Neuron (in vitro differentiated cells): ENCODE measurements at regions not wholly inside any gene's neighbourhood (a gene's known extent, or its start where the extent isn't known, plus 50 kb on each side); places are given as distances from the start of the nearest gene placed in this dataset.

Experiments
- H2AFZ ChIP-seq: one replicate; pipeline ENCODE4 v1.6.1; 2013; ENCODE audit warnings: low read depth, mild to moderate bottlenecking, inconsistent platforms, low read length, moderate library complexity
- H3K27me3 ChIP-seq: one replicate; pipeline ENCODE4 v1.6.1; 2013; ENCODE audit warnings: low read length; ENCODE audit not compliant: insufficient read depth
- H3K36me3 ChIP-seq: one replicate; pipeline ENCODE4 v1.6.1; 2013; ENCODE audit warnings: low read length; ENCODE audit not compliant: insufficient read depth
- H3K4me1 ChIP-seq: one replicate; pipeline ENCODE4 v1.6.1; 2013; ENCODE audit warnings: low read length; ENCODE audit not compliant: insufficient read depth
- H3K4me3 ChIP-seq: 2 replicates; pipeline ENCODE4 v1.5.1; 2013; ENCODE audit warnings: mild to moderate bottlenecking, low read length, moderate library complexity
- H3K9me3 ChIP-seq: one replicate; pipeline ENCODE4 v1.6.1; 2013; ENCODE audit warnings: low read length

GRCh38 chr2:147756069-147756468, 88.8 kb upstream of the ACVR2A start:
- Histone ChIP-seq H2AFZ (no peak overlapping the region), H3K4me1 (no peaks in the 10 kb centered on the region), H3K27me3 (no peaks in the 10 kb centered on the region), H3K4me3 (no peak overlapping the region), H3K9me3 (no peaks in the 10 kb centered on the region), H3K36me3 (no peaks in the 10 kb centered on the region)

DNA sequence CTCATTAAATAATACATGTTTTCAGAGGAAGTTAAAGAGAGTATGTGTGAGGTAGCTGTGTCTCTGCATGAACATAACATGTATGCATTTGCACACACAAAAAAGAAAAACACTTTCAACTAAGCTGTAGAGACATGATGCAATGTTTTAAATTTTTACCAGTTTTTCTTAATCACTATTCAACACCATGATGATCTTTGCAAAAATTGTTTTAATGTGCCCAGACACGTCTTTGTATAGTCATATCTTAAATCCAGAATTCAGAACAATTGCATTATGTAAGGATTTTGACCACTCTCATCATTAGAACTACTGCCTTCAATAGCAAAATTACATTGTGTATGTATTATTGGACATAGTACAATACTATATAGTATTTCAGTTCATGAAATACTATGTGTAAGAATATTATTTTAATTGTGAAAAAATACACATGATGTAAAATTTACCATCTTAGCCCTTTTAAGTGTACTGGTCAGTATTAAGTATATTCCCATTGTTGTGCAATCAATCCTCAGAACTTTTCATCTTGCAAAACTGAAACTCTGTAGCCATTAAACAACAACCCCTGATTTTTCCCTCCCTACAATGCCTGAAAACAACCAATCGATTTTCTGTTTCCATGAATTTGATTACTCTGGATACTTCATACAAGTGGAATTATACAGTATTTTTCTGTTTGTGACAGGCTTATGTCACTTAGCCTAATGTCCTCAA, 104.5 kb upstream of the ACVR2A start:
- no peaks in the 10 kb centered on the region for H3K36me3 ChIP-seq
- no peaks in the 10 kb centered on the region for H3K27me3 ChIP-seq
- no peaks in the 10 kb centered on the region for H3K9me3 ChIP-seq
- no peak overlapping the region for H3K4me3 ChIP-seq
- no peak overlapping the region for H2AFZ ChIP-seq
- no peaks in the 10 kb centered on the region for H3K4me1 ChIP-seq

GRCh38 chr2:147739508-147739907, 105.3 kb upstream of the ACVR2A start:
- H3K9me3 ChIP-seq = no peaks in the 10 kb centered on the region
- H3K36me3 ChIP-seq = no peaks in the 10 kb centered on the region
- no peak overlapping the region for H3K4me3 ChIP-seq
- H3K4me1 ChIP-seq = no peaks in the 10 kb centered on the region
- no peak overlapping the region for H2AFZ ChIP-seq
- no peaks in the 10 kb centered on the region for H3K27me3 ChIP-seq

GRCh38 chr2:147718831-147719230, 126.0 kb upstream of the ACVR2A start:
- no peaks in the 10 kb centered on the region for H3K36me3 ChIP-seq
- no peaks in the 10 kb centered on the region for H3K27me3 ChIP-seq
- no peak overlapping the region for H3K4me3 ChIP-seq
- no peaks in the 10 kb centered on the region for H3K9me3 ChIP-seq
- no peaks in the 10 kb centered on the region for H3K4me1 ChIP-seq
- no peak overlapping the region for H2AFZ ChIP-seq

DNA sequence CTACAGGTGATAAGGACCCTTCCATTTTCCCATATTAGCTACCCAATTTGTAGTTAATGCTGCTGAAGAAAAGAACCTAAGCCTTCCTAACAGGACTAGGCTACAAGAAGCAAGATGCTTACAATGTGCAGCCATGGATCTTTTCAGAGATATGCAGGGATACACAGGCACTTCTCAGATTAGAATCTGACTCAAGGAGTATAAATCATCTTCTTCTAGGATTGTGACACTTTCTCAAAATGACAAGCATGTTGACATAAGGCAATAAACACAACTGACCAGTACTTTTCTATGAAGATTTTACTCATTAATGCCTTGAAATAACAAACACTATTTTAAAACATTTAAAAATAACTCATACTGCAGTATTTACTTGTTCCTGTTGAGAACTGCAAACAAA, 127.9 kb upstream of the ACVR2A start:
- Histone ChIP-seq H2AFZ (no peak overlapping the region), H3K4me1 (no peaks in the 10 kb centered on the region), H3K36me3 (no peaks in the 10 kb centered on the region), H3K9me3 (no peaks in the 10 kb centered on the region), H3K4me3 (no peak overlapping the region), H3K27me3 (no peaks in the 10 kb centered on the region)

DNA sequence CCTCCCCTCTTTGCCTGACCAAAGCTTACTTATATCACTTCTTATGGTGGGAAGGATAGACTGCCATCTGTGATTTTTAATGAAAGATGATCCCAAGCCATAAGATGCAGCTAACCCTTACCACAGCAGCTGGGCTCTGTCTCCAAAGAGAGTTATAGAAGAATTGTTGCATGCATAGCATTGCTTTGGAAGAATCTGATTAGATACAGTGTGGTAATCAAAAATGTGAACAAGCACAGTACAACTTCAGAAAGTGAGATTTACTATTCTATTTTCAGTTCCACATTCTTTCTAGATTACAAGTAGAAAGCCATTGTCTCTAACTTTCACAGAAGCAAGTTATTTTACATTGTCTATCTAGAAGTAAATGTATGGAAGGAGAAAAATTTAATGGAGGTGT, 129.0 kb upstream of the ACVR2A start:
- Histone ChIP-seq H3K4me3 (no peak overlapping the region), H3K27me3 (no peaks in the 10 kb centered on the region), H3K36me3 (no peaks in the 10 kb centered on the region), H3K9me3 (no peaks in the 10 kb centered on the region), H3K4me1 (no peaks in the 10 kb centered on the region), H2AFZ (no peak overlapping the region)

GRCh38 chr2:147714582-147714981, 130.2 kb upstream of the ACVR2A start:
- H3K27me3 ChIP-seq = no peaks in the 10 kb centered on the region
- no peaks in the 10 kb centered on the region for H3K36me3 ChIP-seq
- no peak overlapping the region for H3K4me3 ChIP-seq
- no peaks in the 10 kb centered on the region for H3K9me3 ChIP-seq
- H2AFZ ChIP-seq = no peak overlapping the region
- no peaks in the 10 kb centered on the region for H3K4me1 ChIP-seq

DNA sequence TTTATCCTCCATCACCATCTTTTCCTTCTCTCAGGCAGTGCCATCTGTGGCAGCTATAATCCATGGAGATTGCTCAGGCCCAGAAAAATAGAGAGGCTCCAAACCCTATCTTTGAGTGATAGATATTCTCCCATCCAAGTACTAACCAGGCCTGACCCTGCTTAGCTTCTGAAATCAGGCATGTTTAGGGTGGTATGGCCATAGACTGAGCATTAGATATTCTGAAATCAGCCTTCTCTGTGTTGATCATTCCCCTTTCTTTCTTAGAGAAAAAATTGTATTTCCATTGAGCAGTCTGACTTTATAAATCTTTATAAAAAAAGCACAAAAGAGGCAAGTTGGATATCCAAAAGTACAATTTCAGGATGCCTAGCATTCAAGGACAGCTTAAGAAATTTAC, 131.5 kb upstream of the ACVR2A start:
- H2AFZ ChIP-seq = no peak overlapping the region
- no peaks in the 10 kb centered on the region for H3K27me3 ChIP-seq
- H3K9me3 ChIP-seq = no peaks in the 10 kb centered on the region
- H3K4me3 ChIP-seq = no peak overlapping the region
- H3K4me1 ChIP-seq = no peaks in the 10 kb centered on the region
- no peaks in the 10 kb centered on the region for H3K36me3 ChIP-seq

DNA sequence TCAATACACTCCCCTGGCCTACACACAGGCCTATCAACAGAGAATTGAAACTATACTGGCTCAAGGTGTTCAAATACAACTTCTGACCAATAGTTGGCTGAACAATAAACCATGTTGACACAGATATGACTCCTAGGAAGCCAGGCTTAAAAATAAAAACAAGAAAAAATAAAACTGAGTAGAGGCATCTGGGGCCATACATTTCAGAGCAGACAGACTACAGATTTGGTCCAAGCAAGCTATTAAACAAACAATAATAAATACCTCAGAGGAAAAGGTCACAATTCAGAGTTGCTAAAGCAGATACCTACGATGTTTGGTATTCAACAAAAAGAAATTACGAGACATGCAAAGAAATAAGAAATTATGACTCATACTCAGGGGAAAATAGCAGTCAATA, 132.8 kb upstream of the ACVR2A start:
- Histone ChIP-seq H2AFZ (no peak overlapping the region), H3K4me1 (no peaks in the 10 kb centered on the region), H3K4me3 (no peak overlapping the region), H3K36me3 (no peaks in the 10 kb centered on the region), H3K27me3 (no peaks in the 10 kb centered on the region), H3K9me3 (no peaks in the 10 kb centered on the region)

DNA sequence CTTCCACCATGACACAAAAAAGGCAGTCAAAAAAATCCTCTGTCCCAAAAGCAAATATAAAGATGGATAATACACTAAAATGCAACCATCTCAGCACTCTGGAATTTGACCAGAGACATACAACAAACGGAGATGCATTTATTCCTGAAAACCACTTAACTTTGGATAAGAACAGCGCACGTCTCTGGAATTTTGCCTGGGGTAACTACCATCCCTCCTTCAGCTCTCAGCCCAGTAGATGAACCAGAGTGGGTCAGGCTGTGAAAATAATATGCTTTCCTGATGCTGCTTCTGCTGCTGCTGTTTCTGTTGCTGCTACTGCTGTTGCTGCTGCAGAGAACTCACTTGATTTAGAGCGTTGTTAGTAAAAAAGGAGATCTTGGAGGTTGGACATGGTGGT, 133.8 kb upstream of the ACVR2A start:
- H2AFZ ChIP-seq = no peak overlapping the region
- no peak overlapping the region for H3K4me3 ChIP-seq
- H3K9me3 ChIP-seq = no peaks in the 10 kb centered on the region
- no peaks in the 10 kb centered on the region for H3K36me3 ChIP-seq
- H3K27me3 ChIP-seq = no peaks in the 10 kb centered on the region
- no peaks in the 10 kb centered on the region for H3K4me1 ChIP-seq

DNA sequence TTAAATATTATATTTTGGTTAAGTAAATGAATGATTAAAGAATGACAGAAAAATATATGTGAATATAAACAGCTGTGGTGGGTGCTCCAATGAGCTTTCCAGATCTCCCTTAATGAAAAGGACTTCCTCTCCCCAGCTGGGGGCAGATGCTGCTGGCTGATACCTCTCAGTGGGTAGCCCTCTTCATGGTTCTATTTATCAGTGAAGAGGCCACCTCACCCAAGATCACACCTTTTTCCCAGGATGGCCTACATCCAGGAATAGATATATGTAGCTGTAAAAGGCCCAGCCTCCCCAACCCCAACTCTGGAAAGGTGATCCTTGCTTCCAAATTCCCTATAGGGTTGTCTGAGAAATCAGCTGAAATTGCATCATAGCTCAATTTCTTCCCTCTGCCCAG, 135.2 kb upstream of the ACVR2A start:
- Histone ChIP-seq H3K9me3 (no peaks in the 10 kb centered on the region), H3K4me3 (no peak overlapping the region), H3K36me3 (no peaks in the 10 kb centered on the region), H3K4me1 (no peaks in the 10 kb centered on the region), H2AFZ (no peak overlapping the region), H3K27me3 (no peaks in the 10 kb centered on the region)

DNA sequence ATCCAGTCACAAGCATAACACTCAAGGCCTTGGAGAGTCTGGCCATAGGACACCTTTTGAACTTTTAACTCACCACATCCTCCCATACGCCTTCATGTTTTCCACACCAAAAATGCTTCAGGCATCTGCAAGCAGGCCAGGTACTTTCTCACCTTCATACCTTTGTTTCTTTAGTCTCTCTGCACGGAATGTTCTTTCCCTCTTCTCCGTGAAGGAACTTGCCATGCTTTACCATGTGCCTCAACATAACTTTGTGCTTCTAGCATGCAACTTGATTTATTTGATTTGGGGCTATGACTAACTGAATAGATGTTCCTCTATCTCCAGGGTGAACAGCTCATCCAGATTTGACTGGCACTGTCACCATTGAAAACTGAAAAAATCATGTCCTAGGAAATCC, 141.7 kb upstream of the ACVR2A start:
- no peaks in the 10 kb centered on the region for H3K36me3 ChIP-seq
- no peaks in the 10 kb centered on the region for H3K27me3 ChIP-seq
- H2AFZ ChIP-seq = no peak overlapping the region
- H3K4me1 ChIP-seq = peaks cover 4% of the 10 kb centered on the region
- H3K9me3 ChIP-seq = no peaks in the 10 kb centered on the region
- H3K4me3 ChIP-seq = no peak overlapping the region

GRCh38 chr2:147698166-147698565, 146.7 kb upstream of the ACVR2A start:
- H3K4me3 ChIP-seq = no peak overlapping the region
- H3K9me3 ChIP-seq = no peaks in the 10 kb centered on the region
- no peaks in the 10 kb centered on the region for H3K27me3 ChIP-seq
- H2AFZ ChIP-seq = no peak overlapping the region
- H3K4me1 ChIP-seq = peaks cover 4% of the 10 kb centered on the region
- H3K36me3 ChIP-seq = no peaks in the 10 kb centered on the region

DNA sequence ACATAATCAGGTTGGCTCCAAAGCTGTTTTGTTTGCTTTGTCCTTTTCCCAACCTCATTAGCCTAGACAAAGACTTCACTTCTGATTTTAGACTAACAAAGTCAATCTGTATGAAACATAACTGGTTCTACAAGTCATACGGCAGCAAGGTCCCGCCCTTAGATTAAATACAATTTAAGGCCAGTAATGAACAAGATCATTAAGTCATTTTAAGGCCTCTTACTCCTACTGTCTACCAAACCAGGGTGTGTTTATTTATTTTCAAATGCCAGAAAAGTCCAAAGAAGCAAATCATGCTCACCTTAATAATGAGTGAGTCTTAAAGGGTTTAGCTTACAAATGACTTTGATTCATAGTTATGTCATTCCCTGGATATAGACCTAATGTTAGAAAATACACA, 148.4 kb upstream of the ACVR2A start:
- Histone ChIP-seq H3K27me3 (no peaks in the 10 kb centered on the region), H2AFZ (no peak overlapping the region), H3K4me3 (no peak overlapping the region), H3K4me1 (peaks cover 9% of the 10 kb centered on the region), H3K36me3 (no peaks in the 10 kb centered on the region), H3K9me3 (no peaks in the 10 kb centered on the region)
